ENCODE measurements at regions not wholly inside any gene's neighbourhood (a gene's known extent, or its start where the extent isn't known, plus 50 kb on each side); places are given as distances from the start of the nearest gene placed in this dataset.
A peak's percentile ranks its signal among the peaks of the same experiment; 100 is the strongest.

GRCh38 chr2:190763100-190763499 lies 114.2 kb downstream of the NAB1 start:
- H3K27me3 ChIP-seq (ENCODE audit: control insufficient read depth in 1 of 2, insufficient read depth in 2 of 2, low read length in 2 of 2) = no peaks in the 10 kb centered on the region

GRCh38 chr2:190763901-190764514 lies 115.1 kb downstream of the NAB1 start:
- Histone ChIP-seq H3K27ac (ENCODE audit: low read depth in 2 of 2, low read length in 1 of 2) (no peak overlapping the region), H3K4me1 (ENCODE audit: control insufficient read depth in 2 of 2, insufficient read depth in 2 of 2, low read length in 1 of 2) (peaks cover 0 to 2% of the 10 kb centered on the region in 2 donors), H3K9me3 (ENCODE audit: control insufficient read depth in 2 of 2, insufficient read depth in 1 of 2, low read depth in 1 of 2, low read length in 1 of 2) (no peaks in the 10 kb centered on the region), H3K36me3 (ENCODE audit: control insufficient read depth in 2 of 2, insufficient read depth in 2 of 2, low read length in 1 of 2) (no peaks in the 10 kb centered on the region), H3K27me3 (ENCODE audit: control insufficient read depth in 1 of 2, insufficient read depth in 2 of 2, low read length in 2 of 2) (no peaks in the 10 kb centered on the region), H3K4me3 (ENCODE audit: low read depth in 1 of 2, low read length in 2 of 2) (no peak overlapping the region)
- 52 to 69% methylated on average over 2 of the region's 2 CpGs for WGBS, 2 donors

More at GRCh38 chr2:190763100-190763499, 114.2 kb downstream of the NAB1 start:
- Histone ChIP-seq H3K4me1 (ENCODE audit: control insufficient read depth in 2 of 2, insufficient read depth in 2 of 2, low read length in 1 of 2) (peaks cover 0 to 2% of the 10 kb centered on the region in 2 donors), H3K9me3 (ENCODE audit: control insufficient read depth in 2 of 2, insufficient read depth in 1 of 2, low read depth in 1 of 2, low read length in 1 of 2) (no peaks in the 10 kb centered on the region), H3K36me3 (ENCODE audit: control insufficient read depth in 2 of 2, insufficient read depth in 2 of 2, low read length in 1 of 2) (no peaks in the 10 kb centered on the region), H3K4me3 (ENCODE audit: low read depth in 1 of 2, low read length in 2 of 2) (no peak overlapping the region), H3K27ac (ENCODE audit: low read depth in 2 of 2, low read length in 1 of 2) (no peak overlapping the region)

- 67 to 74% methylated on average over 7 of the region's 7 CpGs for WGBS, 2 donors
- Histone ChIP-seq H3K4me1 (ENCODE audit: control insufficient read depth in 2 of 2, insufficient read depth in 2 of 2, low read length in 1 of 2) (peaks cover 0 to 2% of the 10 kb centered on the region in 2 donors), H3K9me3 (ENCODE audit: control insufficient read depth in 2 of 2, insufficient read depth in 1 of 2, low read depth in 1 of 2, low read length in 1 of 2) (no peaks in the 10 kb centered on the region), H3K27me3 (ENCODE audit: control insufficient read depth in 1 of 2, insufficient read depth in 2 of 2, low read length in 2 of 2) (no peaks in the 10 kb centered on the region), H3K27ac (ENCODE audit: low read depth in 2 of 2, low read length in 1 of 2) (peak overlapping the region; percentile 20 to 24), H3K36me3 (ENCODE audit: control insufficient read depth in 2 of 2, insufficient read depth in 2 of 2, low read length in 1 of 2) (no peaks in the 10 kb centered on the region), H3K4me3 (ENCODE audit: low read depth in 1 of 2, low read length in 2 of 2) (no peak overlapping the region)
Measured at GRCh38 chr2:190765386-190766173, 115.0 kb upstream of the GLS start.

- WGBS, 2 donors = 63% methylated on average over 3 of the region's 3 CpGs
- Histone ChIP-seq H3K9me3 (ENCODE audit: control insufficient read depth in 2 of 2, insufficient read depth in 1 of 2, low read depth in 1 of 2, low read length in 1 of 2) (no peaks in the 10 kb centered on the region), H3K4me3 (ENCODE audit: low read depth in 1 of 2, low read length in 2 of 2) (no peak overlapping the region), H3K27me3 (ENCODE audit: control insufficient read depth in 1 of 2, insufficient read depth in 2 of 2, low read length in 2 of 2) (no peaks in the 10 kb centered on the region), H3K27ac (ENCODE audit: low read depth in 2 of 2, low read length in 1 of 2) (peak overlapping the region; percentile 36 to 61), H3K4me1 (ENCODE audit: control insufficient read depth in 2 of 2, insufficient read depth in 2 of 2, low read length in 1 of 2) (peaks cover 0 to 2% of the 10 kb centered on the region in 2 donors), H3K36me3 (ENCODE audit: control insufficient read depth in 2 of 2, insufficient read depth in 2 of 2, low read length in 1 of 2) (no peaks in the 10 kb centered on the region)
Measured at GRCh38 chr2:190766174-190766572, 114.4 kb upstream of the GLS start.

GRCh38 chr2:190766595-190766994 lies 114.0 kb upstream of the GLS start:
- H3K4me3 ChIP-seq (ENCODE audit: low read depth in 1 of 2, low read length in 2 of 2) = no peak overlapping the region
- peak overlapping the region in 1 of 2 donors; percentile 61 for H3K27ac ChIP-seq (ENCODE audit: low read depth in 2 of 2, low read length in 1 of 2)
- H3K27me3 ChIP-seq (ENCODE audit: control insufficient read depth in 1 of 2, insufficient read depth in 2 of 2, low read length in 2 of 2) = no peaks in the 10 kb centered on the region
- no peaks in the 10 kb centered on the region for H3K9me3 ChIP-seq (ENCODE audit: control insufficient read depth in 2 of 2, insufficient read depth in 1 of 2, low read depth in 1 of 2, low read length in 1 of 2)
- H3K4me1 ChIP-seq (ENCODE audit: control insufficient read depth in 2 of 2, insufficient read depth in 2 of 2, low read length in 1 of 2) = peaks cover 0 to 2% of the 10 kb centered on the region in 2 donors
- H3K36me3 ChIP-seq (ENCODE audit: control insufficient read depth in 2 of 2, insufficient read depth in 2 of 2, low read length in 1 of 2) = no peaks in the 10 kb centered on the region
- WGBS, 2 donors = 38 to 41% methylated on average over 2 of the region's 2 CpGs

GRCh38 chr2:190767821-190768220 lies 112.8 kb upstream of the GLS start:
- H3K4me3 ChIP-seq (ENCODE audit: low read depth in 1 of 2, low read length in 2 of 2) = no peak overlapping the region
- peaks cover 0 to 2% of the 10 kb centered on the region in 2 donors for H3K4me1 ChIP-seq (ENCODE audit: control insufficient read depth in 2 of 2, insufficient read depth in 2 of 2, low read length in 1 of 2)
- H3K27me3 ChIP-seq (ENCODE audit: control insufficient read depth in 1 of 2, insufficient read depth in 2 of 2, low read length in 2 of 2) = no peaks in the 10 kb centered on the region
- no peaks in the 10 kb centered on the region for H3K36me3 ChIP-seq (ENCODE audit: control insufficient read depth in 2 of 2, insufficient read depth in 2 of 2, low read length in 1 of 2)
- no peak overlapping the region for H3K27ac ChIP-seq (ENCODE audit: low read depth in 2 of 2, low read length in 1 of 2)
- no peaks in the 10 kb centered on the region for H3K9me3 ChIP-seq (ENCODE audit: control insufficient read depth in 2 of 2, insufficient read depth in 1 of 2, low read depth in 1 of 2, low read length in 1 of 2)
- 71 to 84% methylated on average over 3 of the region's 3 CpGs for WGBS, 2 donors

GRCh38 chr2:190769258-190769657 lies 111.4 kb upstream of the GLS start:
- Histone ChIP-seq H3K27ac (ENCODE audit: low read depth in 2 of 2, low read length in 1 of 2) (no peak overlapping the region), H3K4me1 (ENCODE audit: control insufficient read depth in 2 of 2, insufficient read depth in 2 of 2, low read length in 1 of 2) (peaks cover 0 to 2% of the 10 kb centered on the region in 2 donors), H3K4me3 (ENCODE audit: low read depth in 1 of 2, low read length in 2 of 2) (no peak overlapping the region), H3K36me3 (ENCODE audit: control insufficient read depth in 2 of 2, insufficient read depth in 2 of 2, low read length in 1 of 2) (no peaks in the 10 kb centered on the region), H3K9me3 (ENCODE audit: control insufficient read depth in 2 of 2, insufficient read depth in 1 of 2, low read depth in 1 of 2, low read length in 1 of 2) (no peaks in the 10 kb centered on the region), H3K27me3 (ENCODE audit: control insufficient read depth in 1 of 2, insufficient read depth in 2 of 2, low read length in 2 of 2) (no peaks in the 10 kb centered on the region)

- Histone ChIP-seq H3K4me1 (ENCODE audit: control insufficient read depth in 2 of 2, insufficient read depth in 2 of 2, low read length in 1 of 2) (no peaks in the 10 kb centered on the region), H3K9me3 (ENCODE audit: control insufficient read depth in 2 of 2, insufficient read depth in 1 of 2, low read depth in 1 of 2, low read length in 1 of 2) (no peaks in the 10 kb centered on the region), H3K27ac (ENCODE audit: low read depth in 2 of 2, low read length in 1 of 2) (no peak overlapping the region), H3K36me3 (ENCODE audit: control insufficient read depth in 2 of 2, insufficient read depth in 2 of 2, low read length in 1 of 2) (no peaks in the 10 kb centered on the region), H3K4me3 (ENCODE audit: low read depth in 1 of 2, low read length in 2 of 2) (no peak overlapping the region), H3K27me3 (ENCODE audit: control insufficient read depth in 1 of 2, insufficient read depth in 2 of 2, low read length in 2 of 2) (no peaks in the 10 kb centered on the region)
Measured at GRCh38 chr2:190771726-190772125, 108.9 kb upstream of the GLS start.

- H3K27ac ChIP-seq (ENCODE audit: low read depth in 2 of 2, low read length in 1 of 2) = no peak overlapping the region
- no peaks in the 10 kb centered on the region for H3K27me3 ChIP-seq (ENCODE audit: control insufficient read depth in 1 of 2, insufficient read depth in 2 of 2, low read length in 2 of 2)
- no peaks in the 10 kb centered on the region for H3K4me1 ChIP-seq (ENCODE audit: control insufficient read depth in 2 of 2, insufficient read depth in 2 of 2, low read length in 1 of 2)
- H3K4me3 ChIP-seq (ENCODE audit: low read depth in 1 of 2, low read length in 2 of 2) = no peak overlapping the region
- WGBS, 2 donors = 90 to 93% methylated on average over 1 of the region's 1 CpG
- no peaks in the 10 kb centered on the region for H3K9me3 ChIP-seq (ENCODE audit: control insufficient read depth in 2 of 2, insufficient read depth in 1 of 2, low read depth in 1 of 2, low read length in 1 of 2)
- no peaks in the 10 kb centered on the region for H3K36me3 ChIP-seq (ENCODE audit: control insufficient read depth in 2 of 2, insufficient read depth in 2 of 2, low read length in 1 of 2)
Measured at GRCh38 chr2:190780594-190780993, 100.0 kb upstream of the GLS start.

Measured in esophagus (tissue), 2 donors.